ENCODE measurements at regions not wholly inside any gene's neighbourhood (a gene's known extent, or its start where the extent isn't known, plus 50 kb on each side); places are given as distances from the start of the nearest gene placed in this dataset.

GRCh38 chr13:22761709-22762108 lies 419.1 kb upstream of the SGCG start:
- ChIA-PET POLR2A (no interaction called here), CTCF (interaction anchor here (0.7 kb wide), 1 partner anchor 255 kb away, joined by 8 read pairs; no protein-coding TSS in a partner anchor)
- Histone ChIP-seq H3K27ac (ENCODE audit: extremely low read depth, low read depth, low read length) (no peak overlapping the region), H3K9me3 (ENCODE audit: control insufficient read depth, insufficient read depth, low read depth, low read length) (no peaks in the 10 kb centered on the region), H3K4me3 (ENCODE audit: low read depth, low read length) (no peak overlapping the region), H3K36me3 (ENCODE audit: control insufficient read depth in 2 of 2, insufficient read depth in 1 of 2, low read length in 2 of 2) (no peaks in the 10 kb centered on the region), H3K4me1 (ENCODE audit: control insufficient read depth, insufficient read depth, low read length) (no peaks in the 10 kb centered on the region)
- TF ChIP-seq ZNF776 (tag by site-specific recombination; IDR thresholded peaks at IDR 0.05; ENCODE audit: borderline replicate concordance): no peak
- TF ChIP-seq ZNF146 (tag by site-specific recombination; IDR thresholded peaks at IDR 0.05): no peak
- TF ChIP-seq ZEB2 (tag by site-specific recombination; IDR thresholded peaks at IDR 0.05): no peak
- TF ChIP-seq ZNF335 (tag by site-specific recombination; conservative IDR thresholded peaks at IDR 0.05): no peak
- no peak for TF ChIP-seq ZNF184 (tag by site-specific recombination; IDR thresholded peaks at IDR 0.05)
- TF ChIP-seq ZNF660 (tag by site-specific recombination; IDR thresholded peaks at IDR 0.05): no peak
- no peak for TF ChIP-seq ZNF16 (tag by site-specific recombination; IDR thresholded peaks at IDR 0.05; ENCODE audit: low read depth)
- TF ChIP-seq ZNF19 (tag by site-specific recombination; IDR thresholded peaks at IDR 0.05; ENCODE audit: low read depth): no peak
- no peak for TF ChIP-seq ZNF521 (tag by site-specific recombination; IDR thresholded peaks at IDR 0.05)
- no peak for TF ChIP-seq ZNF513 (tag by site-specific recombination; IDR thresholded peaks at IDR 0.05)
- TF ChIP-seq ZFP3 (tag by site-specific recombination; IDR thresholded peaks at IDR 0.05; ENCODE audit: low read depth): no peak
- no peak for TF ChIP-seq SP7 (tag by site-specific recombination; IDR thresholded peaks at IDR 0.05)
- no peak for TF ChIP-seq SCRT2 (tag by site-specific recombination; IDR thresholded peaks at IDR 0.05)
- no peak for TF ChIP-seq ZNF138 (tag by site-specific recombination; IDR thresholded peaks at IDR 0.05; ENCODE audit: borderline replicate concordance)
- no peak for TF ChIP-seq ZNF629 (tag by site-specific recombination; IDR thresholded peaks at IDR 0.05)
- no peak for TF ChIP-seq ZNF571 (tag by site-specific recombination; IDR thresholded peaks at IDR 0.05)
- TF ChIP-seq ZNF624 (tag by site-specific recombination; IDR thresholded peaks at IDR 0.05): no peak

- no peak overlapping the region for H3K27ac ChIP-seq (ENCODE audit: extremely low read depth, low read depth, low read length)
- no peaks in the 10 kb centered on the region for H3K4me1 ChIP-seq (ENCODE audit: control insufficient read depth, insufficient read depth, low read length)
- no peak overlapping the region for H3K4me3 ChIP-seq (ENCODE audit: low read depth, low read length)
- ChIA-PET POLR2A (no interaction called here), CTCF (interaction anchor here (0.7 to 1.2 kb wide), 2 partner anchors 23 to 38 kb away, joined by 3 read pairs; no protein-coding TSS in a partner anchor)
- H3K9me3 ChIP-seq (ENCODE audit: control insufficient read depth, insufficient read depth, low read depth, low read length): no peaks in the 10 kb centered on the region
- H3K36me3 ChIP-seq (ENCODE audit: control insufficient read depth in 2 of 2, insufficient read depth in 1 of 2, low read length in 2 of 2): no peaks in the 10 kb centered on the region
- TF ChIP-seq ZNF692 (tag by site-specific recombination; IDR thresholded peaks at IDR 0.05) (no peak), KLF8 (tag by site-specific recombination; IDR thresholded peaks at IDR 0.05) (no peak), ZNF266 (tag by site-specific recombination; IDR thresholded peaks at IDR 0.05; ENCODE audit: low read depth) (no peak), ZNF626 (tag by site-specific recombination; IDR thresholded peaks at IDR 0.05) (no peak), ZNF544 (tag by site-specific recombination; IDR thresholded peaks at IDR 0.05) (no peak), MYNN (tag by site-specific recombination; IDR thresholded peaks at IDR 0.05; ENCODE audit: borderline replicate concordance) (no peak)
Measured at GRCh38 chr13:22765547-22765946, 415.2 kb upstream of the SGCG start.
